SU-DHL-6 (cell line): ENCODE measurements at regions not wholly inside any gene's neighbourhood (a gene's known extent, or its start where the extent isn't known, plus 50 kb on each side); places are given as distances from the start of the nearest gene placed in this dataset.
"Not testable (repeated sequence)": the region's sequence is repeated elsewhere in the genome, so short reads cannot be mapped to it uniquely, and the experiment has no call there.

Experiments used
- H2AFZ ChIP-seq: fragments of 200-600 bp; sonication (generic); 2 replicates; pipeline ENCODE4 v1.6.1; 2014; ENCODE audit warnings: low read depth, mild to moderate bottlenecking, moderate library complexity, mixed read lengths, antibody characterized with exemption, low read length; ENCODE audit not compliant: severe bottlenecking
- H3F3A ChIP-seq: fragments of 200-600 bp; shearing (Covaris generic); 2 replicates; pipeline ENCODE4 v1.6.0; 2016; ENCODE audit warnings: antibody characterized with exemption, mild to moderate bottlenecking; ENCODE audit not compliant: insufficient read depth
- H3K27ac ChIP-seq: fragments of 200-600 bp; sonication (generic); 2 replicates; pipeline ENCODE4 v1.5.1; 2016; ENCODE audit warnings: low read depth, mild to moderate bottlenecking, low read length, moderate library complexity, mixed read lengths
- H3K27me3 ChIP-seq: fragments of 200-600 bp; sonication (generic), shearing (Covaris generic); 2 replicates; pipeline ENCODE4 v1.6.0; 2014; ENCODE audit warnings: mild to moderate bottlenecking, low read length
- H3K36me3 ChIP-seq: fragments of 200-600 bp; sonication (generic); 2 replicates; pipeline ENCODE4 v1.6.1; 2014; ENCODE audit warnings: mild to moderate bottlenecking, low read length, mixed read lengths
- H3K4me2 ChIP-seq: fragments of 300-600, 200-600 bp; shearing (Covaris generic), sonication (generic); 2 replicates; pipeline ENCODE4 v1.6.0; 2014; ENCODE audit warnings: low read length, low read depth, mild to moderate bottlenecking; ENCODE audit not compliant: poor library complexity, severe bottlenecking
- H3K4me3 ChIP-seq: fragments of 200-600 bp; sonication (generic); 2 replicates; pipeline ENCODE4 v1.5.1; 2014; ENCODE audit warnings: antibody characterized with exemption, low read length, mild to moderate bottlenecking, mixed read lengths; ENCODE audit not compliant: insufficient read depth, poor library complexity, severe bottlenecking
- H3K79me2 ChIP-seq: fragments of 200-600 bp; sonication (generic); 2 replicates; pipeline ENCODE4 v1.6.1; 2014; ENCODE audit warnings: mild to moderate bottlenecking, low read length, moderate library complexity; ENCODE audit not compliant: insufficient read depth
- H3K9ac ChIP-seq: fragments of 200-600 bp; sonication (generic); 2 replicates; pipeline ENCODE4 v1.7.0; 2014; ENCODE audit warnings: mild to moderate bottlenecking, low read length
- H3K9me2 ChIP-seq: fragments of 200-600 bp; sonication (generic); replicated peaks from 2 replicates; pipeline ENCODE4 v1.6.1; 2014; ENCODE audit warnings: low read length; ENCODE audit not compliant: insufficient read depth
- H3K9me3 ChIP-seq: fragments of 200-600 bp; sonication (generic); 2 replicates; pipeline ENCODE4 v1.6.1; 2014; ENCODE audit warnings: low read length, mixed read lengths; ENCODE audit not compliant: insufficient read depth
- H4K20me1 ChIP-seq: fragments of 200-600 bp; sonication (generic); 2 replicates; pipeline ENCODE4 v1.6.1; 2014; ENCODE audit warnings: low read depth, mild to moderate bottlenecking, antibody characterized with exemption, low read length, moderate library complexity, mixed read lengths
- EZH2phosphoT487 ChIP-seq: fragments of 200-600 bp; sonication (generic), shearing (Covaris generic); conservative IDR thresholded peaks from 2 replicates; pipeline ENCODE4 v1.6.1; 2018; ENCODE audit warnings: mild to moderate bottlenecking, antibody characterized with exemption, low read length, moderate library complexity, mixed read lengths
- TF ChIP-seq, protein P1 (sequence below): fragments of 200-600 bp; sonication (generic); IDR thresholded peaks from one replicate; pipeline ENCODE4 v1.5.1; 2017; ENCODE audit warnings: antibody characterized with exemption, mild to moderate bottlenecking, low read length, moderate library complexity; ENCODE audit not compliant: insufficient read depth, poor library complexity, severe bottlenecking

DNA sequence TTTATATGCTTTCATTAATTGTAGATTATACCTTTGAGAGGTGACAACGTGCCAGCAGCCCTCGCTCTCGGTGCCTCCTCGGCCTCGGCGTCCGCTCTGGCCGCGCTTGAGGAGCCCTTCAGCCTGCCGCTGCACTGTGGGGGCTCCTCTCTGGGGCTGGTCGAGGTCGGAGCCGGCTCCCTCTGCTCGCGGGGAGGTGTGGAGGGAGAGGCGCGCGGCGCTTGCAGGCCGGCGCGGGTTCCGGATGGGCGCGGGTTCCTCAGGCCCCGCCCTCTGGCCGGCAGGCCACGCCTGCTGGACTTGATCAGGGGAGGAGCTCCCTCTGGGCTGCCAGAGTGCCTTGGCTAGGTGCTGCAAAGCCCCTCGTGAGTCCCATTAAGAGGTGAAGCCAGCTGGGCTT, 321.1 kb upstream of the PCDH18 start:
- no peaks in the 10 kb centered on the region for H3K9me3 ChIP-seq
- H3K9ac ChIP-seq = no peak overlapping the region
- H3K4me3 ChIP-seq = no peak overlapping the region
- H3F3A ChIP-seq = no peaks in the 10 kb centered on the region
- TF ChIP-seq, protein P1, sequence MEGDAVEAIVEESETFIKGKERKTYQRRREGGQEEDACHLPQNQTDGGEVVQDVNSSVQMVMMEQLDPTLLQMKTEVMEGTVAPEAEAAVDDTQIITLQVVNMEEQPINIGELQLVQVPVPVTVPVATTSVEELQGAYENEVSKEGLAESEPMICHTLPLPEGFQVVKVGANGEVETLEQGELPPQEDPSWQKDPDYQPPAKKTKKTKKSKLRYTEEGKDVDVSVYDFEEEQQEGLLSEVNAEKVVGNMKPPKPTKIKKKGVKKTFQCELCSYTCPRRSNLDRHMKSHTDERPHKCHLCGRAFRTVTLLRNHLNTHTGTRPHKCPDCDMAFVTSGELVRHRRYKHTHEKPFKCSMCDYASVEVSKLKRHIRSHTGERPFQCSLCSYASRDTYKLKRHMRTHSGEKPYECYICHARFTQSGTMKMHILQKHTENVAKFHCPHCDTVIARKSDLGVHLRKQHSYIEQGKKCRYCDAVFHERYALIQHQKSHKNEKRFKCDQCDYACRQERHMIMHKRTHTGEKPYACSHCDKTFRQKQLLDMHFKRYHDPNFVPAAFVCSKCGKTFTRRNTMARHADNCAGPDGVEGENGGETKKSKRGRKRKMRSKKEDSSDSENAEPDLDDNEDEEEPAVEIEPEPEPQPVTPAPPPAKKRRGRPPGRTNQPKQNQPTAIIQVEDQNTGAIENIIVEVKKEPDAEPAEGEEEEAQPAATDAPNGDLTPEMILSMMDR = no peak
- no peak for TF ChIP-seq EZH2phosphoT487
- no peak overlapping the region for H2AFZ ChIP-seq
- H4K20me1 ChIP-seq = no peaks in the 10 kb centered on the region
- H3K36me3 ChIP-seq = no peaks in the 10 kb centered on the region
- no peak overlapping the region for H3K4me2 ChIP-seq
- no peak overlapping the region for H3K27ac ChIP-seq
- no peaks in the 10 kb centered on the region for H3K9me2 ChIP-seq
- H3K27me3 ChIP-seq = no peaks in the 10 kb centered on the region
- no peaks in the 10 kb centered on the region for H3K79me2 ChIP-seq

DNA sequence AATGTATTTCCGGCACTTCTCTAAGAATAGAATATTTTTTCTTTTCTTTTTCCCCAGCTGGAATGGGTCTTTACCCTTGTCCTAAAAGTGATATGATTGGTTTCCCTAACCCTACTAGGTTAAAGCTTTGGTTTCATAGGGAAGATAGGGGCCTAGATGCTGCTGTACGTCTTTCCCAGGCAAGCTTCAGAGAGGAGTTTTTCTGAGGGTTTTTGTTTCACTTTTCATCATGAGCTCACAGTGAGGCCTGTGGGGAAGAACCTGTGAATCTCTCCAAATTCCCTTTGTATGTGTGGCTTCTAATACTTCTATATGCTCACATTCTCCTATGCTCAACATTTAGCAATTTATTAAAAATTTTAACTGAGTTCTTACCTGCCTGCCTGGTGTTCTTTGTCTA, 320.0 kb upstream of the PCDH18 start:
- TF ChIP-seq EZH2phosphoT487 = no peak
- TF ChIP-seq, protein P1 = no peak
- Histone ChIP-seq H3K27me3 (no peaks in the 10 kb centered on the region), H3K9me3 (no peaks in the 10 kb centered on the region), H3K9ac (no peak overlapping the region), H3K4me2 (no peak overlapping the region), H3K79me2 (no peaks in the 10 kb centered on the region), H3K27ac (no peak overlapping the region), H2AFZ (no peak overlapping the region), H3F3A (no peaks in the 10 kb centered on the region), H3K9me2 (no peaks in the 10 kb centered on the region), H3K36me3 (no peaks in the 10 kb centered on the region), H4K20me1 (no peaks in the 10 kb centered on the region), H3K4me3 (no peak overlapping the region)

DNA sequence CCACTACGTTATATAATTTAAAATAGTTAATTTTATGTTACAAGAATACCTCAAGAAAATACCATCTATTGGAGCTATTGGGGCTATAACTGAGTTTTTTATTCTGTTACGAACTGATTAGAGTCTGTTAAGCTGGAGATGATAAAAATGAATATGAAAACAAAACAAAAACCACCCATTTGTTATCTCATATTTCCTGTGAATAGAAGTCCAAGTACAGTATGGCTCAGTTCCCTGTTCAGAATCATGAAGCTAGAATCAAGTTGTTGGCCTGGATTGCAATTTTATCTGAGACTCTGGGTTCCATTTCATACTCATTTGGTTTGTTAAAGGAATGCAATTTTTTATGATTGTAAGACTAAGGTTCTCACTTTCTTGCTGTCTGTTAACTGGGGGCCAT, 319.1 kb upstream of the PCDH18 start:
- Histone ChIP-seq H3K9me2 (no peaks in the 10 kb centered on the region), H3K27me3 (no peaks in the 10 kb centered on the region), H2AFZ (peak overlapping the region; percentile 41), H3K4me2 (no peak overlapping the region), H3K79me2 (no peaks in the 10 kb centered on the region), H3F3A (no peaks in the 10 kb centered on the region), H4K20me1 (no peaks in the 10 kb centered on the region), H3K36me3 (no peaks in the 10 kb centered on the region), H3K27ac (no peak overlapping the region), H3K9me3 (no peaks in the 10 kb centered on the region), H3K9ac (no peak overlapping the region), H3K4me3 (no peak overlapping the region)
- no peak for TF ChIP-seq EZH2phosphoT487
- TF ChIP-seq, protein P1 = no peak

DNA sequence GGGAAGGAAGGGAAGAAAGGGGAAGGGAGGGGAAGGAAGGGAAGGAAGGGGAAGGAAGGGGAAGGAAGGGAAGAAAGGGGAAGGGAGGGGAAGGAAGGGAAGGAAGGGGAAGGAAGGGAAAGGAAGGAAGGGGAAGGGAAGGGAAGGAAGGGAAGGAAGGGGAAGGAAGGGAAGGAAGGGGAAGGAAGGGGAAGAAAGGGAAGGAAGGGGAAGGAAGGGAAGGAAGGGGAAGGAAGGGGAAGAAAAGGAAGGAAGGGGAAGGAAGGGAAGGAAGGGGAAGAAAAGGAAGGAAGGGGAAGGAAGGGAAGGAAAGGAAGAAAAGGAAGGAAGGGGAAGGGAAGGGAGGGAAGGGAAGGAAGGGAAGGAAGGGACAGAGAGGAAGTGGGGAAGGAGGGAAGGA, 295.7 kb upstream of the PCDH18 start:
- H3K9me3 ChIP-seq, H3K9ac ChIP-seq, H3K9me2 ChIP-seq, H3F3A ChIP-seq, H3K27ac ChIP-seq, H3K4me2 ChIP-seq, H2AFZ ChIP-seq, H4K20me1 ChIP-seq, H3K27me3 ChIP-seq, H3K36me3 ChIP-seq, H3K79me2 ChIP-seq, H3K4me3 ChIP-seq: not testable (repeated sequence)
